ENCODE measurements at regions not wholly inside any gene's neighbourhood (a gene's known extent, or its start where the extent isn't known, plus 50 kb on each side); places are given as distances from the start of the nearest gene placed in this dataset.

DNA sequence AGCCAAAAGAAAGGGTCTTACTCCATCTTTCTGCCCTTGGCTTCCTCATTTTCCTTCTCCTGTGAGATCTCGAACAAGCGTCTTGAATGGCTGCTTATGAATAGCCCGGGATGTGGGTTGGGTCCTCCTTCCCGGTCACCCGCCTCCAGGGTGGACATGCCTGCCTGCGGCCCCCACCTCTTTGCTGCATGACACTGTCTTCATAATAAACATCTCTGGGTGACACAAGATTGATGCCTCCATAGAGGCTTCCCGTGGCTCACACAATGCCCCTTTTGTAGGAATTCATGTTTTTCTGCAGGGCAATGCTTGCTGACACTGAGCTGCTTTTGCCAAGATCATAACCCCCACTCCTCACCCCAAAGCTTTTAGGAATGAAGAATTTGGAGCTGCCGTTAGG, 125.9 kb downstream of the ZNF664 start:
- no peak for TF ChIP-seq CTCF (IDR thresholded peaks at IDR 0.05)
- no peak for TF ChIP-seq POLR2AphosphoS5 (IDR thresholded peaks at IDR 0.05; ENCODE audit: low read depth, low read length)
- TF ChIP-seq SIN3A (IDR thresholded peaks at IDR 0.05; ENCODE audit: borderline replicate concordance, insufficient read depth, low read depth, low read length) = no peak

All from Panc1 (cell line).